Cardiac muscle cell (in vitro differentiated cells and primary cell): ENCODE measurements at regions not wholly inside any gene's neighbourhood (a gene's known extent, or its start where the extent isn't known, plus 50 kb on each side); places are given as distances from the start of the nearest gene placed in this dataset.

ENCODE experiments used
- DNase-seq, 2 donors: peaks; one replicate each; pipeline versions ENCODE4 v3.0.0 to v3.0.0-alpha.2; 2010 to 2017; ENCODE audit warnings: low read depth in 1 of 2, low spot score in 1 of 2
- H3K27ac ChIP-seq: fragments of 200-600 bp; sonication (generic); 2 replicates; pipeline ENCODE4 v1.5.1; 2016
- H3K27me3 ChIP-seq: fragments of 200-600 bp; sonication (generic); 2 replicates; pipeline ENCODE4 v1.6.0; 2016; ENCODE audit warnings: control low read depth
- H3K36me3 ChIP-seq: fragments of 200-600 bp; sonication (generic); 2 replicates; pipeline ENCODE4 v1.5.1; 2016; ENCODE audit warnings: control low read depth
- H3K4me1 ChIP-seq: fragments of 200-600 bp; sonication (generic); 2 replicates; pipeline ENCODE4 v1.8.1; 2017; ENCODE audit warnings: low read depth, mild to moderate bottlenecking, mixed run types
- H3K4me3 ChIP-seq: fragments of 200-600 bp; sonication (generic); 2 replicates; pipeline ENCODE4 v1.5.1; 2016; ENCODE audit warnings: mild to moderate bottlenecking
- H3K9me3 ChIP-seq: fragments of 200-600 bp; sonication (generic); 2 replicates; pipeline ENCODE4 v1.5.1; 2017; ENCODE audit warnings: low read depth, mild to moderate bottlenecking, control low read depth
- TF ChIP-seq, protein P1 (sequence below): IDR thresholded peaks from 2 replicates; pipeline ENCODE4 v1.5.1; 2012; ENCODE audit warnings: low read depth, mild to moderate bottlenecking, low read length

DNA sequence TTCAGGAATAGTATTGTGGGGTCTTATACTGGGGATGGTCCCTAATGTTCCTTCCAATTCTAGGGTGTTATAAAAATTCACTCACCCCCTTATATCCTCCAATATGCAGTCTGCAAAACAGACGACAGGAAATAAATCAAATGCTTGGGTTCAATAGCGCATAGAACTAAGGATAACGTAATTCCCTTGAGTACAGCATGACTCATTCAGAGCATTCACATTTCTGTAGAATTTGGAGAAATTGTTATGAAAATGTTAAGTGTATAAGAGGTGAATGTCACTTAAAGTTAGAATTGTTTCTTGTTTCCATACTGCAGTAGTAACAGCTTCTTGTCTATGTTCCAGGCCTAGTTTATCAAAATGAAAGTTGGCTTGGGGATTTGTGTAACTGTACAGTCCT lies 271.4 kb downstream of the RPS29 start:
- H3K36me3 ChIP-seq = no peaks in the 10 kb centered on the region
- TF ChIP-seq, protein P1, sequence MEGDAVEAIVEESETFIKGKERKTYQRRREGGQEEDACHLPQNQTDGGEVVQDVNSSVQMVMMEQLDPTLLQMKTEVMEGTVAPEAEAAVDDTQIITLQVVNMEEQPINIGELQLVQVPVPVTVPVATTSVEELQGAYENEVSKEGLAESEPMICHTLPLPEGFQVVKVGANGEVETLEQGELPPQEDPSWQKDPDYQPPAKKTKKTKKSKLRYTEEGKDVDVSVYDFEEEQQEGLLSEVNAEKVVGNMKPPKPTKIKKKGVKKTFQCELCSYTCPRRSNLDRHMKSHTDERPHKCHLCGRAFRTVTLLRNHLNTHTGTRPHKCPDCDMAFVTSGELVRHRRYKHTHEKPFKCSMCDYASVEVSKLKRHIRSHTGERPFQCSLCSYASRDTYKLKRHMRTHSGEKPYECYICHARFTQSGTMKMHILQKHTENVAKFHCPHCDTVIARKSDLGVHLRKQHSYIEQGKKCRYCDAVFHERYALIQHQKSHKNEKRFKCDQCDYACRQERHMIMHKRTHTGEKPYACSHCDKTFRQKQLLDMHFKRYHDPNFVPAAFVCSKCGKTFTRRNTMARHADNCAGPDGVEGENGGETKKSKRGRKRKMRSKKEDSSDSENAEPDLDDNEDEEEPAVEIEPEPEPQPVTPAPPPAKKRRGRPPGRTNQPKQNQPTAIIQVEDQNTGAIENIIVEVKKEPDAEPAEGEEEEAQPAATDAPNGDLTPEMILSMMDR = no peak
- H3K27ac ChIP-seq = no peak overlapping the region
- no peaks in the 10 kb centered on the region for H3K9me3 ChIP-seq
- no peaks in the 10 kb centered on the region for H3K4me1 ChIP-seq
- no peaks in the 10 kb centered on the region for H3K27me3 ChIP-seq
- H3K4me3 ChIP-seq = no peak overlapping the region
- peak in 1 of 2 donors; percentile 34 for DNase-seq

DNA sequence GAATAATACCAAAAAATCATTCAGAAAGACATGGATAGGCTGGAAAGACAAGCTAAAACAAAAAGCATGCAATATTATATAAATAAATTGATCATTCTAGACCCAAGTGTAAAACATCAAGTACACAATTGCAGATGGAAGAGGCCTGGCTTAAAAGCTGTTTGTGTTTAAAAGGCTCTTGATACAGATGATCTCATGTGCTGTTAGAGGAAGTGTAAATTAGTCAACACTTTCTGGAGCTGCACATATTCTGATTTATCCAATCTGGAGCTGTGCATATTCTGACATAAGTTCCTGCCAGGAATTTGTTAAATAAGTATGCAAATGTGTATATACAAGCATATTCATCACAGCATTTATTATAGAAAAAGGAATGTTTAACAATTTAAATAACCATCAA lies 273.1 kb downstream of the RPS29 start:
- Histone ChIP-seq H3K27ac (no peak overlapping the region), H3K4me3 (no peak overlapping the region), H3K9me3 (no peaks in the 10 kb centered on the region), H3K36me3 (no peaks in the 10 kb centered on the region), H3K27me3 (no peaks in the 10 kb centered on the region), H3K4me1 (no peaks in the 10 kb centered on the region)
- DNase-seq = no peak
- TF ChIP-seq, protein P1 = no peak

DNA sequence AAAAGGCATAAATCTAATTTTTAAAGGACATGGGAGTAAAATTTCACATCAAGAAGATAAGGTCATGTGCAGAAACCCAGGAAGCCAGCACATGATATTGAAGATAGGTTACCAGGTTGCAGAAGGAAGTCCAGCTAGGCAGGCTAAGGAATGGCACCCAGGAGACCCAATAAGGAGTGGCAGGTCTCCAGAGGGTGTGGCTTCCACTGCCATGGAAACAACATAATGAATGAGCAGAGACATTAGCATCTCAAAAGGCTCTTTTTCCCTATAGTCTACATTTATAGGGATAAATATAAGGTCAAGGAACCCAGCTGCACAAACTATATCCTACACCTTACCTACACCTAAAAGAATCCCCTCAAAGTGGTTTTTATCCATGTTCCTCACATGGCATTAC lies 275.9 kb downstream of the RPS29 start:
- H3K9me3 ChIP-seq = no peaks in the 10 kb centered on the region
- H3K27me3 ChIP-seq = no peaks in the 10 kb centered on the region
- H3K27ac ChIP-seq = no peak overlapping the region
- DNase-seq = no peak
- no peaks in the 10 kb centered on the region for H3K36me3 ChIP-seq
- H3K4me3 ChIP-seq = no peak overlapping the region
- TF ChIP-seq, protein P1 = no peak
- no peaks in the 10 kb centered on the region for H3K4me1 ChIP-seq

DNA sequence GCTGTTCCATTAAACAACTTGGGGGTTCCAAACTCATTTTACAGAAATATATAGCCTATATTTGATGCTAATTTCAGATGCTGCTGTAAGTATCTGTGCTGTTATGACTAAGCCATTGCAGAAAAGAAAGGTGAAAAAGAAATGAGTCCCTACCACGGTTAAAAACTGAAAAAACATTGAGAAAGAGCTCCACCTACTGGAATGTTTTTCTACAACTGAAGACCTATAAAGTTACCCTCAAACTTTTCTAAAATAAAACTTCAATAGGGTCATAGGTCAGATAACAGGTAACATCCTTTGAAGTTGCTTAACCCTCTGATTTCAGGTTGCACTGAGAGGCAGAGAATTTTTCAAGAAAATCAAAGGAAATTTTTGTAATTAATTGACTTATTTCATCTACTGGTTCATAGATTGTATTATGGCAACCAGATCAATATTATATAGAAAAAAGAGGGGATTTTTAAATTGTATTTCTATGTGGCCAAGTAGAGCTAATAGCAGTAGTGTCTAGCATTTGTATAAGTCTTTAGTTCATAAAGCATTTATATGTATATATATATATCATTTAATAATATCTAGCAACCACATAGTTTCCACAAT lies 279.9 kb downstream of the RPS29 start:
- Histone ChIP-seq H3K9me3 (no peaks in the 10 kb centered on the region), H3K27me3 (no peaks in the 10 kb centered on the region), H3K4me1 (no peaks in the 10 kb centered on the region), H3K27ac (no peak overlapping the region), H3K4me3 (no peak overlapping the region), H3K36me3 (no peaks in the 10 kb centered on the region)
- peak; percentile 27 to 51 for DNase-seq
- TF ChIP-seq, protein P1 = peak; percentile 46

DNA sequence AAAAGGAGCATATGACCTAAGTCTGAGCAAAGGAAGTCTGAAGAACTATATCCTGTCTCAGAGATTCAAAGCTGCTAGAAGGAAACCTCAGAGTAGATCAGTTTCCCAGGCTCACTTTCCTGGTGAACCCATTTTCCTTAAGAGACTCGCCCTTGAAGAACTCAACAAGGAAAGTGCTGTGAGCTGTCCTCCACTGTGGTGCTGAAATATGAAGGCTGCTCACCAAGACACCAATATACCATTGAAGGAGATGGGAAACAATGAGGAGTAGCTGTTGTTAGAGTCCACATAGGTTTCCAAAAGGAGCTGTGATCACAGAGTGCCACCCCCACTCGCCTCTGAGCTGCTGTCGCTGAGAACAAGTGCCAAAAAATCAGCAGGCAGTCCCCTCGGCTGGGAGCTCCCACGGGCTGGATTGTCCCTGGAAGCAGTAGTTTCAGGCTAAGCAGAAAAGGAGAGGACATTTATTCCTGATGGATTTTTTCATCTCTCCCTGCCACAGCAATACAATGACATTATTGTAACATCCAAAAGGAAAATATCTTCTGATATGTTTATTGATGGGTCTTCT lies 282.1 kb downstream of the RPS29 start:
- H3K36me3 ChIP-seq = no peaks in the 10 kb centered on the region
- H3K27me3 ChIP-seq = no peaks in the 10 kb centered on the region
- TF ChIP-seq, protein P1 = no peak
- no peak overlapping the region for H3K4me3 ChIP-seq
- H3K27ac ChIP-seq = no peak overlapping the region
- DNase-seq = peak; percentile 49 to 76
- H3K9me3 ChIP-seq = no peaks in the 10 kb centered on the region
- H3K4me1 ChIP-seq = no peaks in the 10 kb centered on the region
